Duodenal mucosa (tissue), 2 donors: ENCODE measurements at regions not wholly inside any gene's neighbourhood (a gene's known extent, or its start where the extent isn't known, plus 50 kb on each side); places are given as distances from the start of the nearest gene placed in this dataset.
"Not testable (repeated sequence)": the region's sequence is repeated elsewhere in the genome, so short reads cannot be mapped to it uniquely, and the experiment has no call there.

Source experiments
- H3K27ac ChIP-seq: one replicate; pipeline ENCODE4 v1.7.0; 2013; ENCODE audit warnings: low read depth, low read length
- H3K27me3 ChIP-seq, 2 donors: one replicate each; pipeline ENCODE4 v1.7.0; 2013; ENCODE audit warnings: low read length in 2 of 2, control low read depth in 1 of 2; ENCODE audit not compliant: insufficient read depth in 2 of 2, control insufficient read depth in 1 of 2
- H3K36me3 ChIP-seq, 2 donors: one replicate each; pipeline ENCODE4 v1.7.0; 2013; ENCODE audit warnings: low read length in 2 of 2, control low read depth in 1 of 2; ENCODE audit not compliant: insufficient read depth in 2 of 2, control insufficient read depth in 1 of 2
- H3K4me1 ChIP-seq, 2 donors: one replicate each; pipeline ENCODE4 v1.7.0; 2013; ENCODE audit warnings: low read length in 2 of 2, control low read depth in 1 of 2; ENCODE audit not compliant: insufficient read depth in 2 of 2, control insufficient read depth in 1 of 2
- H3K4me3 ChIP-seq, 2 donors: one replicate each; pipeline ENCODE4 v1.7.0; 2013; ENCODE audit warnings: low read length in 2 of 2, low read depth in 1 of 2
- H3K9ac ChIP-seq, 2 donors: one replicate each; pipeline ENCODE4 v1.7.0; 2013; ENCODE audit warnings: low read length in 2 of 2, low read depth in 1 of 2
- H3K9me3 ChIP-seq, 2 donors: one replicate each; pipeline ENCODE4 v1.7.0; 2013; ENCODE audit warnings: low read length in 2 of 2, control low read depth in 1 of 2; ENCODE audit not compliant: control insufficient read depth in 1 of 2

DNA sequence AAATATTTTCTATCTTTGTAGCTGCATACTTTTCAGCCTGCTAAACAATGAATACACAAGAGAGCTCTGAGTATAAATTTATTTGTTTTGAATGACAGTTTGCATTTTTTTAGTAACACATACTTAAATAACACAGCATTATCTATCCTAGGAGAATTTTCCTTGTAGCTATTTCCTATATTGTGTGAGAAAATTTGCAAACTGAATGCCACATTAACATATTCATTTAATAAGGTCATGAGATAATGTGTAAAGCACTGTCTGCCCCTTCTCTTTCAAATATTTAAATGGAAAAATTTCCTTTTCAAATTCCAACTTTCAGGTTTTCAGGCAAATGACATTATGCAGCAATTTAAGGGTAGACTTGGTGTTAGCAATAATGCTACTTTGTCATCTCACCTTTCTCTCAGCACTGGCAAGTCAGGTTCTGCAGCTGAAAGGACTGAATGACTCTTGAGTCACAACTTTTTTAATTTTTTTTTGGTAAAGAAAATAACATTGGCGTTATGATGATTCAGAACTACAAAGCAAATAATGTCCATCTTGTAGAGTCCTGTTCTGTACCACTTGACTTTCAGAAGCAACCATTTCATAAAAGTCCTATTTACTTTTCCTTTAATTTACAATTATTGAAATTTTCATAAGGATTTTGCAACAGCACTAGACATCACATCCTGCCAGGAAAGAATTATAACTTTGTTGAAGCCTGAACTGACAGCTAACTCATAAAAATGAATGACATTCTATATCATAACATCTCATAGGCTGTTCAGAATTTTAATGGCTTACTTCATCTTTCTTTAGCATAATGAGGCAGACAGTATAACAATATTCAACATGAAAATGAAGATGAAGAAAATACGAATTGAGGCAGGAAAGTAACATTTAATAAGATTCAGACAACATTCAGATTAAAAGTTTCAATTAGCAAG lies 681.6 kb upstream of the SEMA6D start:
- Histone ChIP-seq H3K36me3 (no peaks in the 10 kb centered on the region), H3K9ac (no peak overlapping the region), H3K4me1 (no peaks in the 10 kb centered on the region), H3K9me3 (no peaks in the 10 kb centered on the region), H3K27ac (no peak overlapping the region), H3K27me3 (no peaks in the 10 kb centered on the region), H3K4me3 (no peak overlapping the region)

DNA sequence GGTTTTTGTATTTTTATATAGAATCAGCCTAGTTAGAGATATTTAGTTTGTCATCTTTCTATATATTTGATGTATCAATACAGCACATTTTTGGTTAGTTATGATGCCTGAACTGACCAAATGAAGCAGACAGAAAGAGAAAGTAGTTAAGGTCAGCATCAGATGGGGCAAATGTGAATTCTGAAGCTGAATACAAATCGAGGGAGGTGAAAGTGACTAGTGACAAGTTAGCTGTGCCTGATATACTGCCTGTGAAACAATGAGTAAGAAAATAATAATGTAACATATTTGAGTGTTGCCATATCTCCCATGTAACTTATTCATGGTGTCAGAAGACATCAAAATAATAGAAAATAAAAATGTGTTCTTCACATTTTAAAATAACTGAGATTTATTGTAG lies 680.3 kb upstream of the SEMA6D start:
- H3K36me3 ChIP-seq: no peaks in the 10 kb centered on the region
- H3K27me3 ChIP-seq: no peaks in the 10 kb centered on the region
- no peak overlapping the region for H3K4me3 ChIP-seq
- no peaks in the 10 kb centered on the region for H3K9me3 ChIP-seq
- no peak overlapping the region for H3K9ac ChIP-seq
- no peak overlapping the region for H3K27ac ChIP-seq
- no peaks in the 10 kb centered on the region for H3K4me1 ChIP-seq

GRCh38 chr15:47039225-47039624 lies 678.1 kb upstream of the SEMA6D start:
- Histone ChIP-seq H3K9ac (no peak overlapping the region), H3K27me3 (no peaks in the 10 kb centered on the region), H3K27ac (no peak overlapping the region), H3K9me3 (no peaks in the 10 kb centered on the region), H3K4me1 (no peaks in the 10 kb centered on the region), H3K36me3 (no peaks in the 10 kb centered on the region), H3K4me3 (no peak overlapping the region)

DNA sequence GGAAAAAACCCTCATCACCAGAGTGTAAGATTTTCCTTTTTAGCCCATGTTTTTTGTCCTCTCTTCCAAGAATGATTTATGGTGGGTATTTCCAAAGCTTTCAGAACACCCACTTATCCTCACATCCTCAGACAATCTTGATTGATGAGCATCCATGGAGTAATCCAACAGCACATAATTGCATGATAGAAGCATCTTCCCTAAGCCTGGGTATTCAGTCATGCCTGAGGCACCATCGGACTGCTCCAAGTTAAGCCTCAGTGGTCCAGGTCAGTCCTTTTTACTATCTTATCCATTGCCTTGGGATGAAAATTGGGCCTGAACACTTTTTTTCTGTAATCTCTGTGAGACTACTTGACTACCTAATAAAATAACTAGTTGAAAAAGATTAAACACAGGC lies 676.0 kb upstream of the SEMA6D start:
- Histone ChIP-seq H3K27me3 (no peaks in the 10 kb centered on the region), H3K4me3 (no peak overlapping the region), H3K9me3 (no peaks in the 10 kb centered on the region), H3K4me1 (no peaks in the 10 kb centered on the region), H3K36me3 (no peaks in the 10 kb centered on the region), H3K9ac (no peak overlapping the region), H3K27ac (no peak overlapping the region)

GRCh38 chr15:47047981-47048380 lies 669.3 kb upstream of the SEMA6D start:
- not testable (repeated sequence) for H3K4me3 ChIP-seq, H3K9me3 ChIP-seq, H3K4me1 ChIP-seq, H3K27me3 ChIP-seq, H3K27ac ChIP-seq, H3K36me3 ChIP-seq, H3K9ac ChIP-seq

DNA sequence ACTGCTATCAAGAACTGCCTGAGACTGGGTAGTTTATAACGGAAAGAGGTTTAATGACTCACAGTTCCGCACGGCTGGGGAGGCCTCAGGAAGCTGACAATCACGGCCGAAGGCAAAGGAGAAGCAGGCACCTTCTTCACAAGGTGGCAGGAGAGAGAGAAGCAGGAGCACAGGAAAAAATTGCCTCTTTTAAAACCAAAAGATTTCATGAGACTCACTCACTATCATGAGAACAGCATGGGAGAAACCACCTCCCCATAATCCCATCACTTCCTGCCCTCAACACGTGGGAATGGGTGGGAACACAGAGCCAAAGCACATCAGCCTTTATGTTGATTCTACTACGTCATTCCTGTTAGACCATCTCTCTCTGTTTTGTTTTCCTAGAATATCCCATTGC lies 650.9 kb upstream of the SEMA6D start:
- H3K4me3 ChIP-seq: no peak overlapping the region
- H3K36me3 ChIP-seq: no peaks in the 10 kb centered on the region
- no peaks in the 10 kb centered on the region for H3K9me3 ChIP-seq
- no peaks in the 10 kb centered on the region for H3K4me1 ChIP-seq
- H3K27me3 ChIP-seq: no peaks in the 10 kb centered on the region
- H3K27ac ChIP-seq: no peak overlapping the region
- no peak overlapping the region for H3K9ac ChIP-seq

DNA sequence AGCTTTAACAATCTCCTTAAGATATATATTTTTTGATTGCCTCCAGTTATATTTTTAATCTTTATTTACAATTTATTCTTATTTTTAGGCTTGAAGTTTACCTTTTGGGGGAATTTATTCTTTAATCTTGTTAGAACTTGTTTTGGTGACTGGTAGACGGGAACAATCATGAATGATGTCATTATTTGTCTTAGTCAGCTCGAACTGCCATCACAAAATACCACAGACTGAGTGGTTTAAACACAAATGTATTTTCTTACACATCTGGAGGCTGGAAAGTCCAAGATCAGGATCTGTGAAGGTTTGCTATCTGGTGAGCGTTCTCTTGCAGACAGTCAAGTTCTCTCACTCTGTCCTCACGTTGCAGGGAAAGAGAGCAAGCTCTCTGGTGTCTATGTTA lies 639.5 kb upstream of the SEMA6D start:
- H3K9ac ChIP-seq, H3K4me1 ChIP-seq, H3K27ac ChIP-seq, H3K4me3 ChIP-seq, H3K9me3 ChIP-seq, H3K36me3 ChIP-seq, H3K27me3 ChIP-seq: not testable (repeated sequence)

DNA sequence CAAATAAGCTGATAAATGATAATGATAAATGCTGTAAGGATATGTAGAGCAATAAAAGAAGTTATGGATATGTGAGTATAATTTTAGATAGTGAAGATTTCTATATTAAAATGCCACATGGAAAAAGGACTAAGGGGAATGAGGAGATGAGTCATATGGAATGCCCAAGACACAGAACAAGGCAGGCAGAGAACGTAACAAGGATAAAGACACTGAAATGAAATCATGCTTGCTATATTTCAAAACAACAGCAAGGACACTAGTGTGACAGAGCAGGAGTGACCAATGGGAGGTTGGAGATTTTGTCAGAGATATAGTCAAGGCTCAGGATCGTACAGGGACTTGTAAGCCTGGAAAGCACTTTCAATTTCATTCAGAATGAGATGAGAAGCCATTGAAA lies 621.5 kb upstream of the SEMA6D start:
- Histone ChIP-seq H3K36me3 (no peaks in the 10 kb centered on the region), H3K9ac (no peak overlapping the region), H3K4me3 (no peak overlapping the region), H3K27me3 (no peaks in the 10 kb centered on the region), H3K9me3 (peaks cover 0 to 4% of the 10 kb centered on the region in 2 donors), H3K4me1 (no peaks in the 10 kb centered on the region), H3K27ac (no peak overlapping the region)

GRCh38 chr15:47098526-47098925 lies 618.8 kb upstream of the SEMA6D start:
- H3K9ac ChIP-seq, H3K36me3 ChIP-seq: not testable (repeated sequence)

GRCh38 chr15:47099801-47100200 lies 617.5 kb upstream of the SEMA6D start:
- H3K36me3 ChIP-seq, H3K9ac ChIP-seq, H3K27me3 ChIP-seq, H3K4me3 ChIP-seq, H3K4me1 ChIP-seq, H3K9me3 ChIP-seq, H3K27ac ChIP-seq: not testable (repeated sequence)

More at GRCh38 chr15:47098526-47098925, 618.8 kb upstream of the SEMA6D start:
- not testable (repeated sequence) for H3K27ac ChIP-seq, H3K27me3 ChIP-seq, H3K9me3 ChIP-seq, H3K4me3 ChIP-seq, H3K4me1 ChIP-seq
